ENCODE measurements at regions not wholly inside any gene's neighbourhood (a gene's known extent, or its start where the extent isn't known, plus 50 kb on each side); places are given as distances from the start of the nearest gene placed in this dataset.

DNA sequence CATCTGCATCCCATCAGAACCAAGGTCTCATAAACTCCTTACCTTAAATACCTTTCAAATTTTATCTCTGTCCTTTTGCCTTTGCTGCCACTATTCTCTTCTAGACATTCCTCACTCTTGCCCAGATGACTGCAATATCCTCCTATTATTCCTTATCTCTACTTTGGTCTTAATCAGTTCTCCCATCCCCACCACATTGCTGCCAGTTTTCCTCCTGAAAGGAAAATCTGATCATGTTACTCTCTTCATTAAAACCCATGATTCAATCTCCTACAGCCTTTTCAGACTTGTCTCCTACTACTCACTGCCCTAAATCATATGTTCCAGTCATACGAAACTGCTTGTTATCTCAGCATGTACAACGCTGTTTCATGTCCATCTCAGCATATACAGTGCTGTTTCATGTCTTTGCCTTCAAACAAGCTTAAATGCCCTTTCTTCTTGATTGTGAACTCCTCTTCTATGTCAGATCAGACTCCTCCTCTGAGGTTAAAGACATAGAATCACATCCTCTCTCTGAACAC, 152.6 kb upstream of the FST start:
- POLR2A ChIA-PET: no interaction called here
- H3K9me3 Mint-ChIP-seq (ENCODE audit: insufficient read depth): no peaks in the 10 kb centered on the region

DNA sequence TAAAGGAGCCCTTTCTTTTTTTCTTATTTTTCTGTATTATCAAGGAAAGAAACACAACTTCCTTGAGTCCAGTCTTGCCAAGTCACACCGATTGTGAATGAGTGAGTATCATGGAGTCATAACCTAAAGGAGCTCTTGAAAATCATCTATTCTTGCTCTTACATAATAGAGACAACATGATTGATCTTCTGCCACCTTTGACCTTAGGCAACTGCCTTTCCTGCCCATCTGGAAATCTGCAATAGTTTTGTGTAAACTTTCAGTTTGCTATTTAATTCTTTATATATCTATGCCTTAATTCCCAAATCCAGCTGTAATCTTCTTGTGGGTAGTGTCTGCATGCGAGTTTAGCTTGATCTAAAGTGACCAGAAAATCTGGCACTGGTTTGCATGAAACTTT, 149.9 kb upstream of the FST start:
- H3K9ac ChIP-seq (ENCODE audit: low read length): no peak overlapping the region
- H3K27ac Mint-ChIP-seq: no peak overlapping the region
- H3K9me3 Mint-ChIP-seq (ENCODE audit: insufficient read depth): no peaks in the 10 kb centered on the region
- H3K4me1 Mint-ChIP-seq: no peaks in the 10 kb centered on the region
- no peak overlapping the region for H3K4me3 ChIP-seq (ENCODE audit: control extremely low read depth in 1 of 5, extremely low read depth in 1 of 5, insufficient read depth in 1 of 5, low read depth in 2 of 5, low read length in 4 of 5)
- no peaks in the 10 kb centered on the region for H3K27me3 Mint-ChIP-seq
- H4K20me1 ChIP-seq (ENCODE audit: control insufficient read depth, insufficient read depth, low read length, poor library complexity, severe bottlenecking): no peaks in the 10 kb centered on the region
- H3K79me2 ChIP-seq (ENCODE audit: control insufficient read depth, insufficient read depth, low read length): no peaks in the 10 kb centered on the region
- DNase-seq (no peak), ATAC-seq (ENCODE audit: low read depth) (no peak)
- H3K36me3 ChIP-seq (replicated peaks in 1 of 2; ENCODE audit: control extremely low read depth in 1 of 2, control insufficient read depth in 1 of 2, extremely low read depth in 1 of 2, insufficient read depth in 2 of 2, low read length in 1 of 2): no peaks in the 10 kb centered on the region
- H3K4me1 ChIP-seq (ENCODE audit: control insufficient read depth in 2 of 2, insufficient read depth in 2 of 2, low read length in 2 of 2): no peaks in the 10 kb centered on the region
- no peaks in the 10 kb centered on the region for H3K27me3 ChIP-seq (replicated peaks in 1 of 4; ENCODE audit: control extremely low read depth in 1 of 4, control insufficient read depth in 3 of 4, insufficient read depth in 4 of 4, low read length in 3 of 4)
- POLR2A ChIA-PET: no interaction called here
- WGBS (ENCODE audit: insufficient coverage): no CpG with 5 or more reads among the region's 2 CpGs
- CTCF ChIA-PET: no interaction called here
- intact Hi-C loops (cut with micrococcal nuclease): no loop called here
- no peak overlapping the region for H3K27ac ChIP-seq (ENCODE audit: low read length in 2 of 2)
- no peak for TF ChIP-seq EZH2 (IDR thresholded peaks at IDR 0.05; ENCODE audit: borderline replicate concordance, insufficient read depth, low read depth, low read length, poor library complexity, severe bottlenecking)
- TF ChIP-seq, protein P1, sequence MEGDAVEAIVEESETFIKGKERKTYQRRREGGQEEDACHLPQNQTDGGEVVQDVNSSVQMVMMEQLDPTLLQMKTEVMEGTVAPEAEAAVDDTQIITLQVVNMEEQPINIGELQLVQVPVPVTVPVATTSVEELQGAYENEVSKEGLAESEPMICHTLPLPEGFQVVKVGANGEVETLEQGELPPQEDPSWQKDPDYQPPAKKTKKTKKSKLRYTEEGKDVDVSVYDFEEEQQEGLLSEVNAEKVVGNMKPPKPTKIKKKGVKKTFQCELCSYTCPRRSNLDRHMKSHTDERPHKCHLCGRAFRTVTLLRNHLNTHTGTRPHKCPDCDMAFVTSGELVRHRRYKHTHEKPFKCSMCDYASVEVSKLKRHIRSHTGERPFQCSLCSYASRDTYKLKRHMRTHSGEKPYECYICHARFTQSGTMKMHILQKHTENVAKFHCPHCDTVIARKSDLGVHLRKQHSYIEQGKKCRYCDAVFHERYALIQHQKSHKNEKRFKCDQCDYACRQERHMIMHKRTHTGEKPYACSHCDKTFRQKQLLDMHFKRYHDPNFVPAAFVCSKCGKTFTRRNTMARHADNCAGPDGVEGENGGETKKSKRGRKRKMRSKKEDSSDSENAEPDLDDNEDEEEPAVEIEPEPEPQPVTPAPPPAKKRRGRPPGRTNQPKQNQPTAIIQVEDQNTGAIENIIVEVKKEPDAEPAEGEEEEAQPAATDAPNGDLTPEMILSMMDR (IDR thresholded peaks at IDR 0.05): no peak
- no peak overlapping the region for H3K4me2 ChIP-seq (replicated peaks; ENCODE audit: low read depth, low read length, poor library complexity, severe bottlenecking)
- no peak overlapping the region for H3K4me3 Mint-ChIP-seq
- H2AFZ ChIP-seq (ENCODE audit: insufficient read depth, low read depth, low read length, poor library complexity, severe bottlenecking): no peak overlapping the region
- H3K9me3 ChIP-seq (ENCODE audit: control extremely low read depth in 1 of 3, control insufficient read depth in 2 of 3, insufficient read depth in 1 of 3, low read length in 2 of 3): no peaks in the 10 kb centered on the region

More for the DNA sequence above, 152.6 kb upstream of the FST start:
- Mint-ChIP-seq H3K27me3 (no peaks in the 10 kb centered on the region), H3K4me1 (no peaks in the 10 kb centered on the region), H3K27ac (no peak overlapping the region), H3K4me3 (no peak overlapping the region)
- Histone ChIP-seq H3K4me2 (replicated peaks; ENCODE audit: low read depth, low read length, poor library complexity, severe bottlenecking) (no peak overlapping the region), H3K27ac (ENCODE audit: low read length in 2 of 2) (no peak overlapping the region), H4K20me1 (ENCODE audit: control insufficient read depth, insufficient read depth, low read length, poor library complexity, severe bottlenecking) (no peaks in the 10 kb centered on the region), H3K9me3 (ENCODE audit: control extremely low read depth in 1 of 3, control insufficient read depth in 2 of 3, insufficient read depth in 1 of 3, low read length in 2 of 3) (no peaks in the 10 kb centered on the region), H2AFZ (ENCODE audit: insufficient read depth, low read depth, low read length, poor library complexity, severe bottlenecking) (no peak overlapping the region), H3K36me3 (replicated peaks in 1 of 2; ENCODE audit: control extremely low read depth in 1 of 2, control insufficient read depth in 1 of 2, extremely low read depth in 1 of 2, insufficient read depth in 2 of 2, low read length in 1 of 2) (no peaks in the 10 kb centered on the region), H3K79me2 (ENCODE audit: control insufficient read depth, insufficient read depth, low read length) (no peaks in the 10 kb centered on the region), H3K4me1 (ENCODE audit: control insufficient read depth in 2 of 2, insufficient read depth in 2 of 2, low read length in 2 of 2) (no peaks in the 10 kb centered on the region), H3K9ac (ENCODE audit: low read length) (no peak overlapping the region), H3K4me3 (ENCODE audit: control extremely low read depth in 1 of 5, extremely low read depth in 1 of 5, insufficient read depth in 1 of 5, low read depth in 2 of 5, low read length in 4 of 5) (no peak overlapping the region), H3K27me3 (replicated peaks in 1 of 4; ENCODE audit: control extremely low read depth in 1 of 4, control insufficient read depth in 3 of 4, insufficient read depth in 4 of 4, low read length in 3 of 4) (no peaks in the 10 kb centered on the region)
- no peak for TF ChIP-seq EZH2 (IDR thresholded peaks at IDR 0.05; ENCODE audit: borderline replicate concordance, insufficient read depth, low read depth, low read length, poor library complexity, severe bottlenecking)
- TF ChIP-seq, protein P1 (IDR thresholded peaks at IDR 0.05): no peak
- DNase-seq: no peak
- no peak for ATAC-seq (ENCODE audit: low read depth)
- CTCF ChIA-PET: no interaction called here
- intact Hi-C loops (cut with micrococcal nuclease): no loop called here
- WGBS (ENCODE audit: insufficient coverage): 80% methylated on average over 2 of the region's 2 CpGs

Data from B cell (primary cell).